ENCODE measurements at regions not wholly inside any gene's neighbourhood (a gene's known extent, or its start where the extent isn't known, plus 50 kb on each side); places are given as distances from the start of the nearest gene placed in this dataset.

- TF ChIP-seq CTCF (conservative IDR thresholded peaks at IDR 0.05; ENCODE audit: low read depth, low read length) = no peak
- peak; percentile 72 for DNase-seq (ENCODE audit: low read depth)
- H3K4me3 ChIP-seq (ENCODE audit: low read length) = no peak overlapping the region
Measured at GRCh38 chr5:89034588-89034987, 151.6 kb upstream of the MEF2C start.

GRCh38 chr5:89030798-89031197 is 147.8 kb upstream of the MEF2C start:
- no peak for DNase-seq (ENCODE audit: low read depth)
- H3K4me3 ChIP-seq (ENCODE audit: low read length) = no peak overlapping the region
- TF ChIP-seq CTCF (conservative IDR thresholded peaks at IDR 0.05; ENCODE audit: low read depth, low read length) = no peak

GRCh38 chr5:89028595-89029285 is 145.8 kb upstream of the MEF2C start:
- DNase-seq (ENCODE audit: low read depth) = no peak
- no peak for TF ChIP-seq CTCF (conservative IDR thresholded peaks at IDR 0.05; ENCODE audit: low read depth, low read length)

GRCh38 chr5:89024045-89024444 is 141.1 kb upstream of the MEF2C start:
- H3K4me3 ChIP-seq (ENCODE audit: low read length) = no peak overlapping the region

More at GRCh38 chr5:89028595-89029285, 145.8 kb upstream of the MEF2C start:
- H3K4me3 ChIP-seq (ENCODE audit: low read length) = no peak overlapping the region

GRCh38 chr5:89020926-89021610 is 138.1 kb upstream of the MEF2C start:
- TF ChIP-seq CTCF (conservative IDR thresholded peaks at IDR 0.05; ENCODE audit: low read depth, low read length) = no peak
- no peak overlapping the region for H3K4me3 ChIP-seq (ENCODE audit: low read length)
- no peak for DNase-seq (ENCODE audit: low read depth)

More at GRCh38 chr5:89024045-89024444, 141.1 kb upstream of the MEF2C start:
- TF ChIP-seq CTCF (conservative IDR thresholded peaks at IDR 0.05; ENCODE audit: low read depth, low read length) = no peak
- no peak for DNase-seq (ENCODE audit: low read depth)

- no peak for DNase-seq (ENCODE audit: low read depth)
- no peak overlapping the region for H3K4me3 ChIP-seq (ENCODE audit: low read length)
- no peak for TF ChIP-seq CTCF (conservative IDR thresholded peaks at IDR 0.05; ENCODE audit: low read depth, low read length)
Measured at GRCh38 chr5:89016741-89017303, 133.8 kb upstream of the MEF2C start.

Measured in retinal pigment epithelial cell (primary cell).